Astrocyte of the spinal cord (primary cell): ENCODE measurements at regions not wholly inside any gene's neighbourhood (a gene's known extent, or its start where the extent isn't known, plus 50 kb on each side); places are given as distances from the start of the nearest gene placed in this dataset.

ENCODE experiments used
- DNase-seq: peaks from one replicate; pipeline ENCODE4 v3.0.0; 2011; ENCODE audit warnings: low read depth, low spot score
- H3K4me3 ChIP-seq: 2 replicates; pipeline ENCODE4 v1.5.1; 2011; ENCODE audit warnings: low read depth, mild to moderate bottlenecking, low read length, moderate library complexity
- in situ Hi-C: cut with HindIII; loops from 2 replicates; pipeline ENCODE4 v1.10.0; 2017; ENCODE audit warnings: low sequenced_read_pairs
- TF ChIP-seq, protein P1 (sequence below): IDR thresholded peaks from 2 replicates; pipeline ENCODE4 v1.5.1; 2012; ENCODE audit warnings: low read depth, mild to moderate bottlenecking, low read length, inconsistent platforms

DNA sequence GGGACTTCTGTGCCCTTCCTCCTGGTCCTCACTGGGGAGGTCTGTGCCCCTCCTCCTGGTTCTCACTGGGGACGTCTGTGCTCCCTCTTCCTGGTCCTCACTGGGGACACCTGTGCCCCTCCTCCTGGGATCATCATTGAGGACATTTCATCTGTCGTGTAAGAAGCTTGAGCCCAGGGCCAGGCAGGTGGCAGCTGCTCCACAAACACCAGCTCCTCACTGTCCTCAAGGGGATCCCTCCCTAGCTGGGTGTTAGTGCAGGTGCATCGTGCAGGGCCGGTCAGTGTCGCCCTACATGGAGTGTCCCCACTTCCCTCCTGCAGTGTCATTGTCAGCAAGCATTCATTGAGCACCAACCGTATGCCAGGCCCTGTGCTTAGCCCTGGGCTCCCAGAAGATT lies 312.7 kb downstream of the PTPRU start:
- TF ChIP-seq, protein P1, sequence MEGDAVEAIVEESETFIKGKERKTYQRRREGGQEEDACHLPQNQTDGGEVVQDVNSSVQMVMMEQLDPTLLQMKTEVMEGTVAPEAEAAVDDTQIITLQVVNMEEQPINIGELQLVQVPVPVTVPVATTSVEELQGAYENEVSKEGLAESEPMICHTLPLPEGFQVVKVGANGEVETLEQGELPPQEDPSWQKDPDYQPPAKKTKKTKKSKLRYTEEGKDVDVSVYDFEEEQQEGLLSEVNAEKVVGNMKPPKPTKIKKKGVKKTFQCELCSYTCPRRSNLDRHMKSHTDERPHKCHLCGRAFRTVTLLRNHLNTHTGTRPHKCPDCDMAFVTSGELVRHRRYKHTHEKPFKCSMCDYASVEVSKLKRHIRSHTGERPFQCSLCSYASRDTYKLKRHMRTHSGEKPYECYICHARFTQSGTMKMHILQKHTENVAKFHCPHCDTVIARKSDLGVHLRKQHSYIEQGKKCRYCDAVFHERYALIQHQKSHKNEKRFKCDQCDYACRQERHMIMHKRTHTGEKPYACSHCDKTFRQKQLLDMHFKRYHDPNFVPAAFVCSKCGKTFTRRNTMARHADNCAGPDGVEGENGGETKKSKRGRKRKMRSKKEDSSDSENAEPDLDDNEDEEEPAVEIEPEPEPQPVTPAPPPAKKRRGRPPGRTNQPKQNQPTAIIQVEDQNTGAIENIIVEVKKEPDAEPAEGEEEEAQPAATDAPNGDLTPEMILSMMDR: no peak
- in situ Hi-C loops: no loop called here
- DNase-seq: no peak
- H3K4me3 ChIP-seq: no peak overlapping the region

GRCh38 chr1:29548091-29548490 lies 311.8 kb downstream of the PTPRU start:
- TF ChIP-seq, protein P1: no peak
- no peak for DNase-seq
- in situ Hi-C loops: no loop called here
- H3K4me3 ChIP-seq: no peak overlapping the region

DNA sequence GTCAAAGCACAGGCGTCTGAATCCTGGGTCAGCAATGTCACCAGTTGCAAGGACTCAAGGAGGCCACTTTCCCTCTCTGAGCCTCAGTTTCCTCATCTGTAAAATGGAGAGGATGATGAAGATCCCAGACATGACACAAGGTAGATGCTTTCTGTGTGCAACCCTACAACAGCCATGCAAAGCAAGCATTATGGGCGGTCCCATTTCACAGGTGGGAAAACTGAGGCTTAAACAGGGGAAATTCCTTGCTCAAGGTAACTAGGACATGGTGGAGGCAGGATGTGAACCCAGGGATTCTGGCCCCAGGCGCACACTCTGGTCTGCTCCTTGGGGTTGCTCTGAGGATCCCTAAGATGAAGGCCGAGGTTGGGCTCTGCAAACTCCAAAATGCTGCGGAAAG lies 311.0 kb downstream of the PTPRU start:
- TF ChIP-seq, protein P1: no peak
- in situ Hi-C loops: no loop called here
- no peak overlapping the region for H3K4me3 ChIP-seq
- no peak for DNase-seq

DNA sequence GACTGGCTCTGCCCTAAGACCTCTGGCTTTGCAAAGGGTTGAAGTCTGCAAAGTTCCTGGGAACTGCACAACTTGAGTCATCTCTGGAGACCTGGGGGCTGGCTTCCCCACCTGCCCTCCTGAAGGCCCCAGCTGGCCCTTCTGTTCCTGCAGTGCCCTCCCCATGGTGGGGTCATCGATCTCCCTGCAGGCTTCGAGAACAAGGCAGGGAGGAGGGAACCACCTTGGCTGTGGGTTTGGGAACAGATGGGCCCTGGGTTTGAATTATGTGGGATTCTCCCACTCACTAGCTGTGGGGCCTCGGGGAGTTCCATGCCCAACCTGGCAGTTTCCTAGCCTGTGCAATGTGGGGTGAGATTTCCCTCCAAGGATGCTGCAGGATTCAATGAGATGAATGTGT lies 310.2 kb downstream of the PTPRU start:
- DNase-seq: no peak
- TF ChIP-seq, protein P1: no peak
- in situ Hi-C loops: no loop called here
- H3K4me3 ChIP-seq: no peak overlapping the region

DNA sequence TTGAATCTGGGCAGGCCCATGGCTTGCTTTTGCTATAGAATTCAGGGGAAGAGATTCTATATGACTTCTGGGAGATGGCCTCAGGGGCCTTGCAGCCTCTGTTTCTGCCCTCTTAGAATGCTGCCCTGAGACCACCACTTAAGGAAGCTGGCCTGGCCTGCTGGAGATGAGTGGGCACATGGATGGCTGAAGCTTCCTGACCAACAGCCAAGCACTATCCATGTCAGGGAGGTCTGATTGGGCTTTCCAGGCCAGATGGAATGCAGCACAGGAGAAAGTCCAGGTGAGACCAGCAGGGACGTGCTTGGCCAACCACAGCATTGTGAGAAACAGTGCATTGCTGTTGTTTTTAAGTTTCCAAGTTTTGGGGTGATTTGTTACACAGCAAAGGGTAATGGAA lies 308.1 kb downstream of the PTPRU start:
- TF ChIP-seq, protein P1: no peak
- DNase-seq: no peak
- in situ Hi-C loops: no loop called here
- H3K4me3 ChIP-seq: no peak overlapping the region

GRCh38 chr1:29543586-29543985 lies 307.3 kb downstream of the PTPRU start:
- TF ChIP-seq, protein P1: no peak
- no peak for DNase-seq
- in situ Hi-C loops: no loop called here
- H3K4me3 ChIP-seq: no peak overlapping the region

DNA sequence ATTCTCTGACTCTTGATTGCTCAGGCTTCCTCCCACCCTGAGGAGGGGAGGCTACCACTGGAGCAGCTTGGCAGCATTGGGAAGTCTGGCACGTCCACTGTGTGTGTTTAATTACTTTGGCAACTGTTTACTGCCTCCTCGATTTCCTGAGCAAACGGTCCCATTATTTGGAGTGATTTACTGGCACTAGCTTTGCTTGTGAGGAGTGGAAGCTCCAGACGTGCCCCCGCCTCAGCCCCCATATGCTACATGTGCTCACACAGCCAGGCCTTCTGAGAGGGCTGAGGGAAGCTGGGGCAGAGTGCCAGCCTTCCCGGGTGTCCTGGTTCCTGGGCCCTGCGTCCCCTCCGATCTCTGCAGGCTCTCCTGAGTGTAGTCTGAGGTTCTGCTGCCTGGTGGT lies 306.2 kb downstream of the PTPRU start:
- DNase-seq: no peak
- TF ChIP-seq, protein P1: no peak
- in situ Hi-C loops: no loop called here
- H3K4me3 ChIP-seq: no peak overlapping the region
